ENCODE measurements at regions not wholly inside any gene's neighbourhood (a gene's known extent, or its start where the extent isn't known, plus 50 kb on each side); places are given as distances from the start of the nearest gene placed in this dataset.
A peak's percentile ranks its signal among the peaks of the same experiment; 100 is the strongest.

DNA sequence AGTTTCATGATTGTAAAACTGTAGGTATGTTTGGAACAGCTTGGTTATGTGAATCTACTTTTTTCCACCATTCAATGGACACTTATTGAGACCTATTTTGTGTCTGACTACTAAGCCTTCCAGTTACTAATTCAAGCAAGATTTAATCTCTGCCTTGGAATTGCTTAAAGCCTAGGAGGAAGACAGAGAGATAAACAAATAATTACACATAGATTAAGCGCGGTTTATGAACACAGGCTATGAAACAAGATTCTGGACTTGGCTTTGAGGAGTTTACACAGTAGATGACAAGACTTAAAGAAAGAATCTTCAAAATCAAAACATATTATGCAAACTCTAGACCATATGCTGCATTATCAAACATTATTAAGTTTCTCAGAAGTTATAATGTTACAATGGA is 340.4 kb downstream of the RASEF start:
- Histone ChIP-seq H3K9ac (ENCODE audit: low read length) (no peak overlapping the region), H2AFZ (ENCODE audit: insufficient read depth, low read length, poor library complexity) (no peak overlapping the region), H3K9me3 (ENCODE audit: insufficient read depth, low read depth, low read length) (no peaks in the 10 kb centered on the region), H4K8ac (ENCODE audit: low read depth, low read length) (no peak overlapping the region), H4K91ac (ENCODE audit: low read depth, low read length) (no peak overlapping the region), H3K18ac (ENCODE audit: low read length) (no peak overlapping the region), H3K79me2 (ENCODE audit: control insufficient read depth, insufficient read depth, low read length, poor library complexity) (no peaks in the 10 kb centered on the region), H3K36me3 (ENCODE audit: control insufficient read depth in 1 of 2, insufficient read depth in 2 of 2, low read length in 2 of 2) (no peaks in the 10 kb centered on the region), H3K23ac (ENCODE audit: low read length) (no peak overlapping the region), H4K12ac (ENCODE audit: low read depth, low read length) (no peak overlapping the region), H2BK120ac (ENCODE audit: insufficient read depth, low read length, poor library complexity) (no peak overlapping the region), H3K4me3 (ENCODE audit: low read depth, low read length) (no peak overlapping the region), H3K4me1 (ENCODE audit: control insufficient read depth in 1 of 2, insufficient read depth in 2 of 2, low read length in 2 of 2) (peaks cover 0 to 2% of the 10 kb centered on the region in 2 experiments), H3K27me3 (ENCODE audit: insufficient read depth, low read length) (no peaks in the 10 kb centered on the region), H3K79me1 (ENCODE audit: low read length) (no peaks in the 10 kb centered on the region), H2BK12ac (ENCODE audit: low read length) (no peak overlapping the region), H3K27ac (ENCODE audit: low read depth, low read length) (no peak overlapping the region), H3K4ac (ENCODE audit: low read depth, low read length) (no peak overlapping the region), H2BK5ac (ENCODE audit: low read depth, low read length, poor library complexity) (no peak overlapping the region), H3K4me2 (ENCODE audit: low read length) (no peak overlapping the region), H2AK5ac (ENCODE audit: low read length) (no peak overlapping the region), H3K14ac (ENCODE audit: low read length) (no peak overlapping the region)
- WGBS (ENCODE audit: extremely low coverage, insufficient coverage, insufficient read length), result no CpG with 5 or more reads among the region's 2 CpGs
- peak in 1 of 2 donors; percentile 9 for DNase-seq

DNA sequence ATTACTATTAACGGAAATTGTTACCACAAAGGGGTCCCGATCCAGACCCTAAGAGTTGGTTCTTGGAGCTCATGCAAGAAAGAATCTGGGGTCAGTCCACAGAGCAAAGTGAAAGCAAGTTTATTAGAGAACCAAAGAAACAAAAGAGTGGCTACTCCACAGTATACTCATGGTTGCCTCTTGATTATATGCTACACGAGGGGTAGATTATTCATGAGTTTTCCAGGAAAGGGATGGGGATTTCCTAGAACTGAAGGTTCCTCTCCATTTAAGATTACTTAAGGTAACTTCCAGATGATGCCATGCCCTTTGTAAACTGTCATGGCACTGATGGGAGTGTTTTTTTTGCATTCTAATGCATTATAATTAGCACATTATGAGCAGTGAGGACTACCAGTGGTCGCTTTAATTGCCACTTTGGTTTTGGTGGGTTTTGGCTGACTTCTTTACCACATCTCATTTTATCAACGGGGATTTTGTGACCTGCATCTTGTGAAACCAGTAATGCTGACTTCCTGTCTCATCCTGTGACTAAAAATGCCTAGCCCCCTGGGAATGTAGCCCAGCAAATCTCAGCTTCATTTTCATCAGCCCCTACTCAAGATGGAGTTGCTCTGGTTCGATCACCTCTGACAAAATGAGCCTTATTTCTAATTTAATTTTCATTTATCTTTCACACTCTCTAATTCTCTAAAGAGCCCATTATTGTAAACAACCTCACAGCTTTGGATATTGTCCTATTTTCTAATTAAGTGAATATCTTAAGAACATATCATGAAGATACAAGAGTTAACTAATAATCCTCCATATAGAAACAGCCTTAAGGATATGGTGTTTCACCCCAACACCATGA is 336.3 kb downstream of the RASEF start:
- H4K91ac ChIP-seq (ENCODE audit: low read depth, low read length), result no peak overlapping the region
- no peaks in the 10 kb centered on the region for H3K9me3 ChIP-seq (ENCODE audit: insufficient read depth, low read depth, low read length)
- H3K4me3 ChIP-seq (ENCODE audit: low read depth, low read length), result no peak overlapping the region
- no peak overlapping the region for H2BK5ac ChIP-seq (ENCODE audit: low read depth, low read length, poor library complexity)
- no peak overlapping the region for H3K14ac ChIP-seq (ENCODE audit: low read length)
- H3K4ac ChIP-seq (ENCODE audit: low read depth, low read length), result no peak overlapping the region
- H3K4me2 ChIP-seq (ENCODE audit: low read length), result no peak overlapping the region
- no peak overlapping the region for H4K12ac ChIP-seq (ENCODE audit: low read depth, low read length)
- H2AFZ ChIP-seq (ENCODE audit: insufficient read depth, low read length, poor library complexity), result no peak overlapping the region
- H2BK12ac ChIP-seq (ENCODE audit: low read length), result no peak overlapping the region
- H2BK120ac ChIP-seq (ENCODE audit: insufficient read depth, low read length, poor library complexity), result no peak overlapping the region
- H3K27ac ChIP-seq (ENCODE audit: low read depth, low read length), result no peak overlapping the region
- no peak overlapping the region for H3K23ac ChIP-seq (ENCODE audit: low read length)
- no peak overlapping the region for H4K8ac ChIP-seq (ENCODE audit: low read depth, low read length)
- H3K9ac ChIP-seq (ENCODE audit: low read length), result no peak overlapping the region
- no peak overlapping the region for H2AK5ac ChIP-seq (ENCODE audit: low read length)
- H3K36me3 ChIP-seq (ENCODE audit: control insufficient read depth in 1 of 2, insufficient read depth in 2 of 2, low read length in 2 of 2), result no peaks in the 10 kb centered on the region
- peaks cover 0 to 2% of the 10 kb centered on the region in 2 experiments for H3K4me1 ChIP-seq (ENCODE audit: control insufficient read depth in 1 of 2, insufficient read depth in 2 of 2, low read length in 2 of 2)
- no peak for DNase-seq
- no peak overlapping the region for H3K18ac ChIP-seq (ENCODE audit: low read length)
- H3K79me2 ChIP-seq (ENCODE audit: control insufficient read depth, insufficient read depth, low read length, poor library complexity), result no peaks in the 10 kb centered on the region
- H3K27me3 ChIP-seq (ENCODE audit: insufficient read depth, low read length), result no peaks in the 10 kb centered on the region
- no CpG with 5 or more reads among the region's 6 CpGs for WGBS (ENCODE audit: extremely low coverage, insufficient coverage, insufficient read length)
- H3K79me1 ChIP-seq (ENCODE audit: low read length), result no peaks in the 10 kb centered on the region

DNA sequence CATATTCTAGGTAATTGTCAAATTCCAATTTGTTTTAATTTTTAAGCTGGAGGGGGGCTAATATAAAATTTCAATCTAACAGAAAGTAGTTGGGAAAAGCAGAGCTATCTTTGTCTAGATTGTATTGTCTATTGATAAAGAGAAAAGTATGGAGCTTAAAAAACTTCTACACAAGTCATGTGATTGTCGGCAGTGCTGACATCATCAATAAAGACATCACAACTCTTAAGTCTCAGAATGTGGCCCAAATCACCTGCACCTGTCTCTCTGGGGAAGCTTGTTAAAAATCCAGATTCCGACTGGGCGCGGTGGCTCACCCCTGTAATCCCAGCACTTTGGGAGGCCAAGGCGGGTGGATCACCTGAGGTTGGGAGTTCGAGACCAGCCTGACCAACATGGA is 333.8 kb downstream of the RASEF start:
- H3K14ac ChIP-seq (ENCODE audit: low read length), result no peak overlapping the region
- WGBS (ENCODE audit: extremely low coverage, insufficient coverage, insufficient read length), result no CpG with 5 or more reads among the region's 6 CpGs
- no peak for DNase-seq
- no peak overlapping the region for H4K8ac ChIP-seq (ENCODE audit: low read depth, low read length)
- no peak overlapping the region for H4K91ac ChIP-seq (ENCODE audit: low read depth, low read length)
- H2BK12ac ChIP-seq (ENCODE audit: low read length), result no peak overlapping the region
- H3K9me3 ChIP-seq (ENCODE audit: insufficient read depth, low read depth, low read length), result no peaks in the 10 kb centered on the region
- H2BK120ac ChIP-seq (ENCODE audit: insufficient read depth, low read length, poor library complexity), result no peak overlapping the region
- no peaks in the 10 kb centered on the region for H3K79me2 ChIP-seq (ENCODE audit: control insufficient read depth, insufficient read depth, low read length, poor library complexity)
- H3K4me3 ChIP-seq (ENCODE audit: low read depth, low read length), result no peak overlapping the region
- H3K27ac ChIP-seq (ENCODE audit: low read depth, low read length), result no peak overlapping the region
- no peak overlapping the region for H2AK5ac ChIP-seq (ENCODE audit: low read length)
- H3K18ac ChIP-seq (ENCODE audit: low read length), result no peak overlapping the region
- H3K4ac ChIP-seq (ENCODE audit: low read depth, low read length), result no peak overlapping the region
- no peak overlapping the region for H3K9ac ChIP-seq (ENCODE audit: low read length)
- H2BK5ac ChIP-seq (ENCODE audit: low read depth, low read length, poor library complexity), result no peak overlapping the region
- no peaks in the 10 kb centered on the region for H3K4me1 ChIP-seq (ENCODE audit: control insufficient read depth in 1 of 2, insufficient read depth in 2 of 2, low read length in 2 of 2)
- H2AFZ ChIP-seq (ENCODE audit: insufficient read depth, low read length, poor library complexity), result no peak overlapping the region
- no peaks in the 10 kb centered on the region for H3K27me3 ChIP-seq (ENCODE audit: insufficient read depth, low read length)
- H3K79me1 ChIP-seq (ENCODE audit: low read length), result no peaks in the 10 kb centered on the region
- no peak overlapping the region for H3K23ac ChIP-seq (ENCODE audit: low read length)
- H3K36me3 ChIP-seq (ENCODE audit: control insufficient read depth in 1 of 2, insufficient read depth in 2 of 2, low read length in 2 of 2), result no peaks in the 10 kb centered on the region
- H3K4me2 ChIP-seq (ENCODE audit: low read length), result no peak overlapping the region
- no peak overlapping the region for H4K12ac ChIP-seq (ENCODE audit: low read depth, low read length)

DNA sequence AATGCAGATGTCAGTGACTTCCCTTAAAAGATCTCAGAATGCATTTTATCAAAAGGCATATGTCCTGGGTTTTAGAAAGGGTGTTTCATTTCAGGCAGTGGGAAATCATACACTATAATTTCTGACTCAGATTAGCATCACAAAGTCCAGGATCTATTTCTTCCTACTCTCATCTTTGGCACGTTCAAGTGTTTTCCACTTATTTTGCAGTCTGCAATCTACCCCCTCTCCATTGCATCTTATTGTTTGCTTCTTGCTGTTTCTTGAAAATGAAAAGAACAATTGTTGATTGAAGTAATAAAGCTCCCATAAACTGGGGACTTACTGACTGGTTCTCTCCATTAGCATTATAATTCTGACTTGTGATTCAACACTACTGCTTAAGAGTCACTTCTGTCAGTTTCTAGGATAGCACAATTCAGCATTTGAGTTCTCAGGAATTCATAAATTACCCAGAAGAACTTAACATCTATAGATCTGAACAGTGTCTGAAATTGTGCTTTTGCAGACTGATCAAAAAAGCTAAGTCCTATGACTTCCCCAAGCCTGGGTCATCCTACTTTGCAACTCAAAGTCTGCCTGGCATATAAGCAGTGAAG is 332.9 kb downstream of the RASEF start:
- Histone ChIP-seq H3K4ac (ENCODE audit: low read depth, low read length) (no peak overlapping the region), H3K4me2 (ENCODE audit: low read length) (no peak overlapping the region), H2BK5ac (ENCODE audit: low read depth, low read length, poor library complexity) (no peak overlapping the region), H3K4me3 (ENCODE audit: low read depth, low read length) (no peak overlapping the region), H3K79me2 (ENCODE audit: control insufficient read depth, insufficient read depth, low read length, poor library complexity) (no peaks in the 10 kb centered on the region), H3K4me1 (ENCODE audit: control insufficient read depth in 1 of 2, insufficient read depth in 2 of 2, low read length in 2 of 2) (no peaks in the 10 kb centered on the region), H3K9ac (ENCODE audit: low read length) (no peak overlapping the region), H3K36me3 (ENCODE audit: control insufficient read depth in 1 of 2, insufficient read depth in 2 of 2, low read length in 2 of 2) (no peaks in the 10 kb centered on the region), H3K79me1 (ENCODE audit: low read length) (no peaks in the 10 kb centered on the region), H4K91ac (ENCODE audit: low read depth, low read length) (no peak overlapping the region), H3K23ac (ENCODE audit: low read length) (no peak overlapping the region), H2BK12ac (ENCODE audit: low read length) (no peak overlapping the region), H3K27ac (ENCODE audit: low read depth, low read length) (no peak overlapping the region), H4K8ac (ENCODE audit: low read depth, low read length) (no peak overlapping the region), H3K9me3 (ENCODE audit: insufficient read depth, low read depth, low read length) (no peaks in the 10 kb centered on the region), H4K12ac (ENCODE audit: low read depth, low read length) (no peak overlapping the region), H2BK120ac (ENCODE audit: insufficient read depth, low read length, poor library complexity) (no peak overlapping the region), H3K14ac (ENCODE audit: low read length) (no peak overlapping the region), H2AK5ac (ENCODE audit: low read length) (no peak overlapping the region), H3K27me3 (ENCODE audit: insufficient read depth, low read length) (no peaks in the 10 kb centered on the region), H2AFZ (ENCODE audit: insufficient read depth, low read length, poor library complexity) (no peak overlapping the region), H3K18ac (ENCODE audit: low read length) (no peak overlapping the region)
- DNase-seq, result no peak
- WGBS (ENCODE audit: extremely low coverage, insufficient coverage, insufficient read length), result no CpG with 5 or more reads among the region's 1 CpG

Measured in trophoblast cell (in vitro differentiated cells and primary cell).